ENCODE measurements at regions not wholly inside any gene's neighbourhood (a gene's known extent, or its start where the extent isn't known, plus 50 kb on each side); places are given as distances from the start of the nearest gene placed in this dataset.

DNA sequence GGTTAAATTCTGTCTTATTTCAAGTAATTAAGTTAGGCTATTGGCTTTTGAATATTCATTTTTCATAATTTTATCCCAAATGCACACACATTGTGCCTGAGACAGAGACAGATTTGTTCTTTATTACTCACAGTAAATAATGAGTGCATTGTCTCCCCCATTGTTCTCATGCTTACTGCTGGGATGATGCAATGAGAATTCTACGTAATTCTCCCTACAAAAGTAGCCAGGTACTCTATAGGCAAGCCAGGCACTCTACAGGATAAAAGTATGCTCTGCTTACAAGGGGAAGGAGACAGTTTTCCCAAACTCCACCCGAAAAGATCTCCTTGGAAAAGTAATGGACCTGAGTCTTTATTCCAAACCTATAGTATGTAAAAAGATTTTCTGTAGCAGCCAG lies 1890.7 kb upstream of the PCDH10 start:
- TF ChIP-seq MYC (IDR thresholded peaks at IDR 0.05; ENCODE audit: low read depth, low read length), result no peak
- TF ChIP-seq, protein P1, sequence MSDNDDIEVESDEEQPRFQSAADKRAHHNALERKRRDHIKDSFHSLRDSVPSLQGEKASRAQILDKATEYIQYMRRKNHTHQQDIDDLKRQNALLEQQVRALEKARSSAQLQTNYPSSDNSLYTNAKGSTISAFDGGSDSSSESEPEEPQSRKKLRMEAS (IDR thresholded peaks at IDR 0.05; ENCODE audit: low read depth, low read length), result no peak
- no peak for TF ChIP-seq POLR2A (IDR thresholded peaks at IDR 0.05; ENCODE audit: extremely low read depth, insufficient read length)
- TF ChIP-seq, protein P2, sequence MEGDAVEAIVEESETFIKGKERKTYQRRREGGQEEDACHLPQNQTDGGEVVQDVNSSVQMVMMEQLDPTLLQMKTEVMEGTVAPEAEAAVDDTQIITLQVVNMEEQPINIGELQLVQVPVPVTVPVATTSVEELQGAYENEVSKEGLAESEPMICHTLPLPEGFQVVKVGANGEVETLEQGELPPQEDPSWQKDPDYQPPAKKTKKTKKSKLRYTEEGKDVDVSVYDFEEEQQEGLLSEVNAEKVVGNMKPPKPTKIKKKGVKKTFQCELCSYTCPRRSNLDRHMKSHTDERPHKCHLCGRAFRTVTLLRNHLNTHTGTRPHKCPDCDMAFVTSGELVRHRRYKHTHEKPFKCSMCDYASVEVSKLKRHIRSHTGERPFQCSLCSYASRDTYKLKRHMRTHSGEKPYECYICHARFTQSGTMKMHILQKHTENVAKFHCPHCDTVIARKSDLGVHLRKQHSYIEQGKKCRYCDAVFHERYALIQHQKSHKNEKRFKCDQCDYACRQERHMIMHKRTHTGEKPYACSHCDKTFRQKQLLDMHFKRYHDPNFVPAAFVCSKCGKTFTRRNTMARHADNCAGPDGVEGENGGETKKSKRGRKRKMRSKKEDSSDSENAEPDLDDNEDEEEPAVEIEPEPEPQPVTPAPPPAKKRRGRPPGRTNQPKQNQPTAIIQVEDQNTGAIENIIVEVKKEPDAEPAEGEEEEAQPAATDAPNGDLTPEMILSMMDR (IDR thresholded peaks at IDR 0.05; ENCODE audit: low read depth, low read length), result no peak
- H3K4me3 ChIP-seq (ENCODE audit: low read depth, low read length), result no peak overlapping the region
- DNase-seq (ENCODE audit: low read depth), result no peak

DNA sequence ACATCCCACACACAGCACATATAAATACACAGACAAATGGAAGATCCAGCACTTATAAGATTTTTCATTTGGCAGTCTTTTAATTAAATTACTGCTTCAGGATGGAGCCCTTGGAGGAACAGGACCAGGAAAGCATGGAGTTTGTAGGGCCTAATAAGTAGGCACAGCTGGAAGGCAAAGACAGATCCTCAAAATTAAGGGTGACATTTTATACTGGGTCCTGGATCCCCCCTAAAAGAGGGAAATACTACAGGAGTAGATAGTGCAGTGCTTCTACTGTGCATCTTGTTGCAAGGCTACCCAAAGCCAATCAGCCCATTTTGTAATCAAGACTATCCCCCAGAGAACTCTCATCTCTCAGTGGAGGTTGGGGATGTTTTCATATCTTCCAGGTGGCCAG lies 1860.7 kb upstream of the PCDH10 start:
- H3K4me3 ChIP-seq (ENCODE audit: low read depth, low read length), result no peak overlapping the region
- no peak for DNase-seq (ENCODE audit: low read depth)
- TF ChIP-seq, protein P2 (IDR thresholded peaks at IDR 0.05; ENCODE audit: low read depth, low read length), result no peak
- TF ChIP-seq, protein P1 (IDR thresholded peaks at IDR 0.05; ENCODE audit: low read depth, low read length), result no peak
- no peak for TF ChIP-seq POLR2A (IDR thresholded peaks at IDR 0.05; ENCODE audit: extremely low read depth, insufficient read length)
- no peak for TF ChIP-seq MYC (IDR thresholded peaks at IDR 0.05; ENCODE audit: low read depth, low read length)

DNA sequence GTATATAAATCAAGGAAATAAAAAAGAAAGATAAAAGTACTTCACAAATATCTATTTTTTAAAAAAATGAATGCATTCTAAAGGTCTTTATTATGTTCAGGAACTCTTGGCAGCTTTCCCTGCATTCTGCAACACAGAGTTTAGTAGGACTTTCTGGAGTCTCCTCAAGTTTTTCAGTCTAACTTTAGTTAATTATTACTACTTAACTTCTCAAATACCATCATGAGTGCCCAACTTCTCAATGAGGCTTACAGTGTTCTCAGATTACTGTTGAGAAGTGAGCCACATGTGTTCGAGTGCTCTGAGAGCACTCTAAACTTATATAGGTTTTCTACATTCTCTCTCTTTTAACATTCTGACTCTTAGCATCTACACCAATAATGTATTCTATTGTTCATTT lies 1852.9 kb upstream of the PCDH10 start:
- no peak for DNase-seq (ENCODE audit: low read depth)
- no peak overlapping the region for H3K4me3 ChIP-seq (ENCODE audit: low read depth, low read length)
- TF ChIP-seq, protein P1 (IDR thresholded peaks at IDR 0.05; ENCODE audit: low read depth, low read length), result no peak
- TF ChIP-seq POLR2A (IDR thresholded peaks at IDR 0.05; ENCODE audit: extremely low read depth, insufficient read length), result no peak
- TF ChIP-seq MYC (IDR thresholded peaks at IDR 0.05; ENCODE audit: low read depth, low read length), result no peak
- TF ChIP-seq, protein P2 (IDR thresholded peaks at IDR 0.05; ENCODE audit: low read depth, low read length), result no peak

DNA sequence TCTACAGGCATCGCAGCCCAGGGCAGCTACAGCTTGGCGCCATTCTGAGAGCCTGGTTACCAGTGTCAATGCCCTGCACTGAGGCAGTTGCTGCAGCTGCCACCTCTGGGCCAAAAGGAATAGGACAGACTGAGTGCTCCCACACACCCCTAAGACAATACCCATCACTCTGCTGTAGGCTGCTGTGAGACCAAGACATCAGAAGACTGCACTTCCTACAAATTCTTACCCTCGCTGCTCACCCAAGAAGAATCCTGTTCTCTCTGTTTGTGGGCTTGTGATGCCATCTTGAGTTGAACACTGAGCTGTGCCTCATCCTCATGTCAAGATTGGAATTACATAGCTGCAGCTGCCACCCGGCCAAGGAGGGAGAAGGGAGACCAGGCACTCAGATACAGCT lies 1847.0 kb upstream of the PCDH10 start:
- no peak for TF ChIP-seq POLR2A (IDR thresholded peaks at IDR 0.05; ENCODE audit: extremely low read depth, insufficient read length)
- TF ChIP-seq MYC (IDR thresholded peaks at IDR 0.05; ENCODE audit: low read depth, low read length), result no peak
- TF ChIP-seq, protein P2 (IDR thresholded peaks at IDR 0.05; ENCODE audit: low read depth, low read length), result no peak
- TF ChIP-seq, protein P1 (IDR thresholded peaks at IDR 0.05; ENCODE audit: low read depth, low read length), result no peak
- DNase-seq (ENCODE audit: low read depth), result no peak
- no peak overlapping the region for H3K4me3 ChIP-seq (ENCODE audit: low read depth, low read length)

DNA sequence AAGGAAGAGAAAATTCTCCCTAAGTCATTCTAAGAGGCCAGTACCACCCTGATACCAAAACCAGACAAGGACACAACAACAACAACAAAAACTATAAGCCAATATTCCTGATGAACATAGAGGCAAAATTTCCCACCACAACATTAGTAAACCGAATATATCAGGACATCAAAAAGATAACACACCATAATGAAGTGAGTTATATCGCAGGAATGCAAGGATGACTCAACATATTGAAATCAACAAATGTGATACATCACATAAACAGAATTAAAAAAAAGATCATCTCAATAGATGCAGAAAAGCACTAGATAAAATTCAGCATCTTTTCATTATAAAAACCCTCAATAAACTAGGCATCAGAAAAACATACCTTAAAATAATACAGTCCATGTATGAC lies 1844.4 kb upstream of the PCDH10 start:
- no peak overlapping the region for H3K4me3 ChIP-seq (ENCODE audit: low read depth, low read length)
- DNase-seq (ENCODE audit: low read depth), result no peak
- TF ChIP-seq, protein P1 (IDR thresholded peaks at IDR 0.05; ENCODE audit: low read depth, low read length), result no peak
- TF ChIP-seq POLR2A (IDR thresholded peaks at IDR 0.05; ENCODE audit: extremely low read depth, insufficient read length) (no peak), MYC (IDR thresholded peaks at IDR 0.05; ENCODE audit: low read depth, low read length) (no peak)
- TF ChIP-seq, protein P2 (IDR thresholded peaks at IDR 0.05; ENCODE audit: low read depth, low read length), result no peak

DNA sequence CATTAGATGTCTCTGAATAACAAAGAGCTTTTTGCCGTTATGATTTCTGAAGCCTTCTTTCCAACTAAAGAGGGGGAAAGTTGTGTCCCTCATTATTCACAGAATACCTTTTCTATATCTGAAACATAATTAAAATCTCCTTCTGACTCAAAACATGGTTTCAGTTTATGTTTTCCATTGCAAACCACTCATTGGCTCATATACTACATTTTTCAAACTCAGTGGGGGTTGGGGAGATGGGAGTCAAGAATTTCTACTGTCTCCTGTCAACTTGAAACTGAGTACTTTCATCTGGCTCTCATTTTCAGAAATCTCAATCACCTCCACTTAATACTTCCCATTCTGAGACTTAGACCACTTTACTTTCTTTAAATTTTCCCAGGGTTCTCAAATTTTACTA lies 1839.5 kb upstream of the PCDH10 start:
- TF ChIP-seq MYC (IDR thresholded peaks at IDR 0.05; ENCODE audit: low read depth, low read length), result no peak
- TF ChIP-seq, protein P1 (IDR thresholded peaks at IDR 0.05; ENCODE audit: low read depth, low read length), result no peak
- TF ChIP-seq, protein P2 (IDR thresholded peaks at IDR 0.05; ENCODE audit: low read depth, low read length), result no peak
- TF ChIP-seq POLR2A (IDR thresholded peaks at IDR 0.05; ENCODE audit: extremely low read depth, insufficient read length), result no peak
- DNase-seq (ENCODE audit: low read depth), result no peak
- H3K4me3 ChIP-seq (ENCODE audit: low read depth, low read length), result no peak overlapping the region
